Panc1 (cell line): ENCODE measurements at regions not wholly inside any gene's neighbourhood (a gene's known extent, or its start where the extent isn't known, plus 50 kb on each side); places are given as distances from the start of the nearest gene placed in this dataset.

Experiments used
- ATAC-seq: fragments of 200-7000 bp; cut with Tn5 transposase; 2 replicates; pipeline ENCODE4 v1.9.1; 2020; ENCODE audit warnings: mild to moderate bottlenecking, moderate library complexity
- BruUV-seq: library from RNA; stranded (reverse); fragments of 400-500 nt; replicated peaks from 2 replicates; lab custom pipeline; 2021; lab: Mats Ljungman, UMichigan
- CTCF ChIA-PET: fragments of 300-600 bp; sonication (Branson Sonifier 250); formaldehyde crosslinking; loops from one replicate; lab custom pipeline; 2022; ENCODE audit warnings: antibody characterized with exemption; lab: Charles Lee
- POLR2A ChIA-PET: fragments of 300-600 bp; sonication (Branson Sonifier 250); formaldehyde crosslinking; loops from one replicate; lab custom pipeline; 2022; ENCODE audit warnings: antibody characterized with exemption; lab: Charles Lee
- DNase-seq: peaks from one replicate; pipeline ENCODE4 v3.0.0-alpha.2; 2010; ENCODE audit warnings: low read depth, low spot score
- H3K27ac ChIP-seq: 2 replicates; pipeline ENCODE4 v1.5.1; 2011; ENCODE audit warnings: mild to moderate bottlenecking, low read length, inconsistent platforms
- H3K27me3 ChIP-seq: fragments of 200-500 bp; sonication (Bioruptor generic); 2 replicates; pipeline ENCODE4 v1.6.0; 2014; ENCODE audit warnings: low read length, inconsistent platforms; ENCODE audit not compliant: control insufficient read depth, insufficient read depth
- H3K36me3 ChIP-seq: fragments of 200-500 bp; sonication (Bioruptor generic); 2 replicates; pipeline ENCODE4 v1.5.1; 2014; ENCODE audit warnings: inconsistent platforms, mild to moderate bottlenecking, low read length, moderate library complexity; ENCODE audit not compliant: control insufficient read depth, insufficient read depth
- H3K4me1 ChIP-seq: 2 replicates; pipeline ENCODE4 v1.5.1; 2011; ENCODE audit warnings: inconsistent platforms, mild to moderate bottlenecking, low read length, moderate library complexity; ENCODE audit not compliant: control insufficient read depth, insufficient read depth
- H3K4me3 ChIP-seq, 2 experiments: 2 replicates each; pipeline ENCODE4 v1.5.1; 2011 to 2012; ENCODE audit warnings: low read depth in 2 of 2, low read length in 2 of 2, mild to moderate bottlenecking in 2 of 2, inconsistent platforms in 1 of 2, moderate library complexity in 1 of 2
- H3K9me3 ChIP-seq: fragments of 200-500 bp; sonication (Bioruptor generic); 2 replicates; pipeline ENCODE4 v1.5.1; 2014; ENCODE audit warnings: low read depth, mild to moderate bottlenecking, inconsistent platforms, low read length, moderate library complexity; ENCODE audit not compliant: control insufficient read depth, insufficient read depth
- CTCF ChIP-seq: fragments of 450-650 bp; IDR thresholded peaks from 2 replicates; pipeline ENCODE4 v1.5.1; 2017; ENCODE audit warnings: mild to moderate bottlenecking
- POLR2AphosphoS5 ChIP-seq: IDR thresholded peaks from 2 replicates; pipeline ENCODE4 v1.6.1; 2012; ENCODE audit warnings: mild to moderate bottlenecking, low read depth, low read length, moderate library complexity
- REST ChIP-seq, 2 experiments: IDR thresholded peaks; 2 replicates each; pipeline ENCODE4 v1.6.1; 2011 to 2012; ENCODE audit warnings: low read depth in 2 of 2, control low read depth in 1 of 2, low read length in 1 of 2, mild to moderate bottlenecking in 1 of 2, moderate library complexity in 1 of 2; ENCODE audit not compliant: insufficient read depth in 1 of 2
- SIN3A ChIP-seq: IDR thresholded peaks from 2 replicates; pipeline ENCODE4 v1.6.1; 2012; ENCODE audit warnings: low read depth, mild to moderate bottlenecking, low read length, moderate library complexity, borderline replicate concordance; ENCODE audit not compliant: insufficient read depth
- TCF7L2 ChIP-seq: IDR thresholded peaks from 2 replicates; pipeline ENCODE4 v1.6.1; 2011; ENCODE audit warnings: mild to moderate bottlenecking, low read depth, low read length, inconsistent platforms
- in situ Hi-C: cut with HindIII; loops from 2 replicates; pipeline ENCODE4 v1.10.0; 2016; ENCODE audit warnings: low sequenced_read_pairs, low pct_unique_long_range_greater_than_20kb
- intact Hi-C: fragments of 100-400 bp; cut with micrococcal nuclease; formaldehyde crosslinking; loops from one replicate; pipeline ENCODE4 v1.10.0; 2022; ENCODE audit not compliant: unreplicated experiment

- H3K27me3 ChIP-seq: no peaks in the 10 kb centered on the region
- no peaks in the 10 kb centered on the region for H3K36me3 ChIP-seq
- no TSS peak for BruUV-seq
- TF ChIP-seq TCF7L2: no peak
- no peak for TF ChIP-seq CTCF
- no peak for TF ChIP-seq SIN3A
- TF ChIP-seq REST (IDR thresholded peaks at IDR 0.05; ENCODE audit: insufficient read depth in 1 of 2, low read depth in 2 of 2, low read length in 1 of 2): no peak
- no peak for TF ChIP-seq POLR2AphosphoS5
- no peak overlapping the region for H3K4me3 ChIP-seq
- POLR2A ChIA-PET: no interaction called here
- H3K27ac ChIP-seq: no peak overlapping the region
- H3K9me3 ChIP-seq: no peaks in the 10 kb centered on the region
- intact Hi-C loops: no loop called here
- CTCF ChIA-PET: no interaction called here
- no peak for ATAC-seq
- in situ Hi-C loops: no loop called here
- no peaks in the 10 kb centered on the region for H3K4me1 ChIP-seq
- DNase-seq: no peak
Measured at GRCh38 chr4:104735174-104735573, 240.5 kb upstream of the CXXC4 start.

GRCh38 chr4:104740161-104740560, 245.5 kb upstream of the CXXC4 start:
- Histone ChIP-seq H3K36me3 (no peaks in the 10 kb centered on the region), H3K4me1 (no peaks in the 10 kb centered on the region), H3K27ac (no peak overlapping the region), H3K4me3 (no peak overlapping the region), H3K27me3 (no peaks in the 10 kb centered on the region), H3K9me3 (no peaks in the 10 kb centered on the region)
- no TSS peak for BruUV-seq
- no peak for TF ChIP-seq POLR2AphosphoS5
- no peak for TF ChIP-seq SIN3A
- TF ChIP-seq REST (IDR thresholded peaks at IDR 0.05; ENCODE audit: insufficient read depth in 1 of 2, low read depth in 2 of 2, low read length in 1 of 2): no peak
- intact Hi-C loops (no loop called here), in situ Hi-C loops (no loop called here)
- no peak for ATAC-seq
- ChIA-PET POLR2A (no interaction called here), CTCF (no interaction called here)
- DNase-seq: no peak
